OCI-LY7 (cell line): ENCODE measurements at regions not wholly inside any gene's neighbourhood (a gene's known extent, or its start where the extent isn't known, plus 50 kb on each side); places are given as distances from the start of the nearest gene placed in this dataset.

ENCODE experiments used
- EZH2phosphoT487 ChIP-seq: fragments of 200-600 bp; sonication (generic); IDR thresholded peaks from 2 replicates; pipeline ENCODE4 v1.6.1; 2018; ENCODE audit warnings: low read depth, borderline replicate concordance, mild to moderate bottlenecking, mixed run types, antibody characterized with exemption, low read length, moderate library complexity, mixed read lengths
- TF ChIP-seq, protein P1 (sequence below): fragments of 200-600 bp; sonication (generic); conservative IDR thresholded peaks from 2 replicates; pipeline ENCODE4 v1.5.1; 2014; ENCODE audit warnings: mild to moderate bottlenecking, antibody characterized with exemption, low read length, moderate library complexity, mixed read lengths

DNA sequence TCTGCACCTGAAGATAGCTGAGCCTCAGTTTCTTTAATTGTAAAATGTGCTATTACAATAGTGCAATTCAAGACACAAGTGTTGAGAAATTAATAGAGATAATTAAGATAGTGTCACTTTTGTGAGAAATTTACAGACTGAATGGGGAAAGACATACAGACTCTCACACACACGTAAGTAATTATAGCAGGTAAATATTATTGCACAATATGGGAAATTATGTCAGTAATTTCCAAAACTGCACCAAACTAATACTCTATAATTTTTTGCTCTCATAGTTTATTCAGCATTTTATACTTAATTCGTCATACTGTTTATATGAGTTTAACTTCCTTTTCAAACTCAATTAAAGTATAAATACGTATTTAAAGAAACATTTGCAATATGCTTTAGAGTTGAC, 124.9 kb upstream of the GYPC start:
- TF ChIP-seq, protein P1, sequence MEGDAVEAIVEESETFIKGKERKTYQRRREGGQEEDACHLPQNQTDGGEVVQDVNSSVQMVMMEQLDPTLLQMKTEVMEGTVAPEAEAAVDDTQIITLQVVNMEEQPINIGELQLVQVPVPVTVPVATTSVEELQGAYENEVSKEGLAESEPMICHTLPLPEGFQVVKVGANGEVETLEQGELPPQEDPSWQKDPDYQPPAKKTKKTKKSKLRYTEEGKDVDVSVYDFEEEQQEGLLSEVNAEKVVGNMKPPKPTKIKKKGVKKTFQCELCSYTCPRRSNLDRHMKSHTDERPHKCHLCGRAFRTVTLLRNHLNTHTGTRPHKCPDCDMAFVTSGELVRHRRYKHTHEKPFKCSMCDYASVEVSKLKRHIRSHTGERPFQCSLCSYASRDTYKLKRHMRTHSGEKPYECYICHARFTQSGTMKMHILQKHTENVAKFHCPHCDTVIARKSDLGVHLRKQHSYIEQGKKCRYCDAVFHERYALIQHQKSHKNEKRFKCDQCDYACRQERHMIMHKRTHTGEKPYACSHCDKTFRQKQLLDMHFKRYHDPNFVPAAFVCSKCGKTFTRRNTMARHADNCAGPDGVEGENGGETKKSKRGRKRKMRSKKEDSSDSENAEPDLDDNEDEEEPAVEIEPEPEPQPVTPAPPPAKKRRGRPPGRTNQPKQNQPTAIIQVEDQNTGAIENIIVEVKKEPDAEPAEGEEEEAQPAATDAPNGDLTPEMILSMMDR = no peak
- no peak for TF ChIP-seq EZH2phosphoT487
